ENCODE measurements at regions not wholly inside any gene's neighbourhood (a gene's known extent, or its start where the extent isn't known, plus 50 kb on each side); places are given as distances from the start of the nearest gene placed in this dataset.

DNA sequence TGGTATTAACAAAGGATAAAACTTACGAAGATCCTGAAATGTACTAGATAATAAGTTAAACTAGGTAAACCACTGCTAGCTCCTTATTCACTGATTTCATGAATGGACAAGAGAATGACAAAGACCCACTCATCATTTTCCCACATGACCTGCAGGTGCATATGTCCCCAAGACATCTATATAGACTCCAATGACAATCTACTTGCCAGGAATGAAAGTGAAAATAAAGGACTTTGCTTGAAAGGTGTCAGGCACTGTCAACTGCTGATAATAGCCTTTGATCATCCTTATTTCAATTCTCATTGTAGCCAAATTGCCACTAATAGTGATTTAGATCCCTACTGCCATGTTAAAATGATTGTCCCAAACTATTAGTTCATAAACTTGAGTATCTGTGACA, 321.8 kb downstream of the HACE1 start:
- TF ChIP-seq POLR2A (IDR thresholded peaks at IDR 0.05) (no peak), POLR2AphosphoS5 (IDR thresholded peaks at IDR 0.05) (no peak), EP300 (IDR thresholded peaks at IDR 0.05; ENCODE audit: low read depth) (no peak)
- TF ChIP-seq, protein P1, sequence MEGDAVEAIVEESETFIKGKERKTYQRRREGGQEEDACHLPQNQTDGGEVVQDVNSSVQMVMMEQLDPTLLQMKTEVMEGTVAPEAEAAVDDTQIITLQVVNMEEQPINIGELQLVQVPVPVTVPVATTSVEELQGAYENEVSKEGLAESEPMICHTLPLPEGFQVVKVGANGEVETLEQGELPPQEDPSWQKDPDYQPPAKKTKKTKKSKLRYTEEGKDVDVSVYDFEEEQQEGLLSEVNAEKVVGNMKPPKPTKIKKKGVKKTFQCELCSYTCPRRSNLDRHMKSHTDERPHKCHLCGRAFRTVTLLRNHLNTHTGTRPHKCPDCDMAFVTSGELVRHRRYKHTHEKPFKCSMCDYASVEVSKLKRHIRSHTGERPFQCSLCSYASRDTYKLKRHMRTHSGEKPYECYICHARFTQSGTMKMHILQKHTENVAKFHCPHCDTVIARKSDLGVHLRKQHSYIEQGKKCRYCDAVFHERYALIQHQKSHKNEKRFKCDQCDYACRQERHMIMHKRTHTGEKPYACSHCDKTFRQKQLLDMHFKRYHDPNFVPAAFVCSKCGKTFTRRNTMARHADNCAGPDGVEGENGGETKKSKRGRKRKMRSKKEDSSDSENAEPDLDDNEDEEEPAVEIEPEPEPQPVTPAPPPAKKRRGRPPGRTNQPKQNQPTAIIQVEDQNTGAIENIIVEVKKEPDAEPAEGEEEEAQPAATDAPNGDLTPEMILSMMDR (IDR thresholded peaks at IDR 0.05): no peak
